Keratinocyte (primary cell): ENCODE measurements at regions not wholly inside any gene's neighbourhood (a gene's known extent, or its start where the extent isn't known, plus 50 kb on each side); places are given as distances from the start of the nearest gene placed in this dataset.

Source experiments
- DNase-seq: peaks from one replicate; pipeline ENCODE4 v3.0.0-alpha.2; 2011; ENCODE audit warnings: low read depth, missing footprints, low spot score
- FAIRE-seq: peaks from 2 replicates; lab custom pipeline; 2011; peaks lifted over from hg19 to GRCh38; lab: Jason Lieb, UNC
- H2AFZ ChIP-seq: 2 replicates; pipeline ENCODE4 v1.6.0; 2012; ENCODE audit warnings: low read length, control low read depth, inconsistent platforms; ENCODE audit not compliant: control insufficient read depth
- H3K27ac ChIP-seq: 2 replicates; pipeline ENCODE4 v1.5.1; 2011; ENCODE audit warnings: low read length; ENCODE audit not compliant: control insufficient read depth, insufficient read depth
- H3K27me3 ChIP-seq: 3 replicates; pipeline ENCODE4 v1.6.0; 2011; ENCODE audit warnings: low read length; ENCODE audit not compliant: control insufficient read depth, insufficient read depth; ENCODE audit errors: extremely low read depth
- H3K36me3 ChIP-seq, 2 experiments: 2 replicates in 1 of 2; 3 replicates in 1 of 2; pipeline ENCODE4 v1.5.1; 2011; ENCODE audit warnings: low read length in 2 of 2, mild to moderate bottlenecking in 1 of 2; ENCODE audit not compliant: control insufficient read depth in 2 of 2, insufficient read depth in 2 of 2; ENCODE audit errors: extremely low read depth in 1 of 2
- H3K4me1 ChIP-seq: 3 replicates; pipeline ENCODE4 v1.5.1; 2011; ENCODE audit warnings: low read length; ENCODE audit not compliant: control insufficient read depth, insufficient read depth; ENCODE audit errors: extremely low read depth
- H3K4me2 ChIP-seq: 3 replicates; pipeline ENCODE4 v1.6.0; 2011; ENCODE audit warnings: low read depth, low read length; ENCODE audit not compliant: control insufficient read depth, insufficient read depth; ENCODE audit errors: extremely low read depth
- H3K4me3 ChIP-seq, 3 experiments: fragments of 200-600 bp in 1 of 3; sonication (generic) in 1 of 3; 2 replicates in 2 of 3; 3 replicates in 1 of 3; pipeline ENCODE4 v1.5.1; 2011 to 2016; ENCODE audit warnings: low read length in 3 of 3, mild to moderate bottlenecking in 3 of 3, control low read depth in 2 of 3, inconsistent platforms in 1 of 3, low read depth in 1 of 3, mixed read lengths in 1 of 3, mixed run types in 1 of 3, moderate library complexity in 1 of 3; ENCODE audit not compliant: control insufficient read depth in 2 of 3, insufficient read depth in 2 of 3; ENCODE audit errors: extremely low read depth in 1 of 3
- H3K79me2 ChIP-seq: 2 replicates; pipeline ENCODE4 v1.6.0; 2012; ENCODE audit warnings: low read length; ENCODE audit not compliant: control insufficient read depth, insufficient read depth
- H3K9ac ChIP-seq: 3 replicates; pipeline ENCODE4 v1.6.0; 2011; ENCODE audit warnings: low read length; ENCODE audit not compliant: control insufficient read depth, insufficient read depth; ENCODE audit errors: extremely low read depth
- H3K9me1 ChIP-seq: 3 replicates; pipeline ENCODE4 v1.6.0; 2011; ENCODE audit warnings: low read length; ENCODE audit not compliant: control insufficient read depth, insufficient read depth; ENCODE audit errors: extremely low read depth
- H3K9me3 ChIP-seq: 2 replicates; pipeline ENCODE4 v1.5.1; 2012; ENCODE audit warnings: low read depth, low read length; ENCODE audit not compliant: control insufficient read depth
- H4K20me1 ChIP-seq: 3 replicates; pipeline ENCODE4 v1.6.0; 2011; ENCODE audit warnings: low read length; ENCODE audit not compliant: control insufficient read depth, insufficient read depth; ENCODE audit errors: extremely low read depth
- EZH2 ChIP-seq: IDR thresholded peaks from one replicate; pipeline ENCODE4 v1.6.1; 2012; ENCODE audit warnings: inconsistent platforms, mild to moderate bottlenecking, low read length, moderate library complexity
- dilution Hi-C: fragments of 300-500 bp; cut with MboI; formaldehyde crosslinking; loops from one replicate; pipeline ENCODE4 v1.7.0; 2020; ENCODE audit warnings: low sequenced_read_pairs; ENCODE audit not compliant: extremely low pct_ligation_motif_present
- TF ChIP-seq, protein P1 (sequence below), 3 experiments: IDR thresholded peaks in 1 of 3; conservative IDR thresholded peaks in 1 of 3; optimal IDR thresholded peaks in 1 of 3; 2 replicates in 2 of 3; 3 replicates in 1 of 3; pipeline versions ENCODE3 to v1.5.1; 2011; ENCODE audit warnings: low read length in 3 of 3, mild to moderate bottlenecking in 3 of 3, moderate library complexity in 2 of 3, control low read depth in 1 of 3, inconsistent platforms in 1 of 3; ENCODE audit not compliant: insufficient read depth in 2 of 3; ENCODE audit errors: extremely low read depth in 1 of 3

DNA sequence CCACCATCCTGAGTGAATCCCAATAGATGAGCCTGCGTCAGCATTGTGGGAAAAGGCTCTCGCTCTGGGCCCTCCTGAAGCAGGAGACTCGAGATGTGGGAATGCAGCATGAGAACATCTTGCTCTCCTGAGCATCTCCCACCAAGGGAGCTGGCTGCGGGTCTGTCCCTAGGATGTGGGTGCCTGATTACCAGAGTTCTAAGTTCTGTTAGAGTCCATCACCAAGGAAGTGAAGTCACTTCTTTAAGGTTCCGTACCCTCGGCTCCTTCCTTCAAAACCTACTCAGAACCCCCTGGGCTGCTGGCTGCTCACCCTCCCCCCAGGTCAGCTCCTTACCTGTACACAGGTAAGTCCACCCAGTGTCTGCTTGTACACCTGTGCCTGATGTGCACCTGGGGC is 100.5 kb upstream of the IGLL5 start:
- TF ChIP-seq EZH2 = no peak
- TF ChIP-seq, protein P1, sequence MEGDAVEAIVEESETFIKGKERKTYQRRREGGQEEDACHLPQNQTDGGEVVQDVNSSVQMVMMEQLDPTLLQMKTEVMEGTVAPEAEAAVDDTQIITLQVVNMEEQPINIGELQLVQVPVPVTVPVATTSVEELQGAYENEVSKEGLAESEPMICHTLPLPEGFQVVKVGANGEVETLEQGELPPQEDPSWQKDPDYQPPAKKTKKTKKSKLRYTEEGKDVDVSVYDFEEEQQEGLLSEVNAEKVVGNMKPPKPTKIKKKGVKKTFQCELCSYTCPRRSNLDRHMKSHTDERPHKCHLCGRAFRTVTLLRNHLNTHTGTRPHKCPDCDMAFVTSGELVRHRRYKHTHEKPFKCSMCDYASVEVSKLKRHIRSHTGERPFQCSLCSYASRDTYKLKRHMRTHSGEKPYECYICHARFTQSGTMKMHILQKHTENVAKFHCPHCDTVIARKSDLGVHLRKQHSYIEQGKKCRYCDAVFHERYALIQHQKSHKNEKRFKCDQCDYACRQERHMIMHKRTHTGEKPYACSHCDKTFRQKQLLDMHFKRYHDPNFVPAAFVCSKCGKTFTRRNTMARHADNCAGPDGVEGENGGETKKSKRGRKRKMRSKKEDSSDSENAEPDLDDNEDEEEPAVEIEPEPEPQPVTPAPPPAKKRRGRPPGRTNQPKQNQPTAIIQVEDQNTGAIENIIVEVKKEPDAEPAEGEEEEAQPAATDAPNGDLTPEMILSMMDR (optimal IDR thresholded peaks at IDR 0.05 in 1 of 3, IDR thresholded peaks at IDR 0.05 in 1 of 3, conservative IDR thresholded peaks at IDR 0.05 in 1 of 3; ENCODE audit: extremely low read depth in 1 of 3, insufficient read depth in 2 of 3, low read length in 3 of 3) = no peak
- H3K27ac ChIP-seq = no peak overlapping the region
- dilution Hi-C loops = no loop called here
- H3K4me3 ChIP-seq = no peak overlapping the region
- H4K20me1 ChIP-seq = no peaks in the 10 kb centered on the region
- peaks cover 3% of the 10 kb centered on the region for H3K27me3 ChIP-seq
- no peaks in the 10 kb centered on the region for H3K9me1 ChIP-seq
- H2AFZ ChIP-seq = no peak overlapping the region
- H3K4me1 ChIP-seq = no peaks in the 10 kb centered on the region
- no peaks in the 10 kb centered on the region for H3K79me2 ChIP-seq
- DNase-seq (no peak), FAIRE-seq (no peak)
- H3K9me3 ChIP-seq = no peaks in the 10 kb centered on the region
- no peak overlapping the region for H3K4me2 ChIP-seq
- H3K9ac ChIP-seq = no peak overlapping the region
- H3K36me3 ChIP-seq = no peaks in the 10 kb centered on the region

DNA sequence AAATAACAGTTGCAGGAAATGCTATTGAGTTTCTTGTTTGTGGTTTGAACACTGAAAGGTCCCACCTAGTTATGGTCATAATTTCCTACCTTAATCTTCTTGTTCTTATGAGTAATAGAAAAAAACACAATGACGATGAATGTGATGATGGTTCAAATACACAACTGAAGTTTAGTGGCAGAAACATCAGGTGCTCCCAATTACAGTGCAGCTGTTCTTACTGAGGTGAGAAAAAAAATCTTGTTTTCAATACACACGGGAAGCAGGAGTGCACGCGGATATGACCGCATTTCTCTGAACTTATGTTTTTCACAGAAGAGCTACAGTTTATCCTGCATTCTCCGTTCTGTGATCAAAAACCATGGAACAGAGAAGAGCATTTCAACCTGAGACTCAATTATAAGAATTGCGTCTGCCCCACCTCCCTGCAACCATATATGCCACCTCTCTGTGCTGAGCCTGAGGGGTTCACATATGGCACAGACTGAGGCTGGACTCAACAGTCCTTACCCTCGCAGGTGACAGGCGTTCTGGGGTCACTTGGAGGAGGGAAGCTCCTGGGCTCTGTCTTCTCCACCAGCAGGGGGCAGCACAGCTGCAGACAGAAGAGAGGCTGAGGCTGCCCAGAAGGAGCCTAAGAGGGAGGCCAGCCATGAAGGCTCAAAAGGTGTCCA is 99.7 kb upstream of the IGLL5 start:
- no peak overlapping the region for H3K4me3 ChIP-seq
- H2AFZ ChIP-seq = no peak overlapping the region
- no peak for FAIRE-seq
- H3K27me3 ChIP-seq = peaks cover 3% of the 10 kb centered on the region
- H3K27ac ChIP-seq = no peak overlapping the region
- H3K9me1 ChIP-seq = no peaks in the 10 kb centered on the region
- H4K20me1 ChIP-seq = no peaks in the 10 kb centered on the region
- no peak overlapping the region for H3K4me2 ChIP-seq
- dilution Hi-C loops = no loop called here
- no peak for DNase-seq
- H3K9ac ChIP-seq = no peak overlapping the region
- TF ChIP-seq EZH2 = no peak
- TF ChIP-seq, protein P1 (optimal IDR thresholded peaks at IDR 0.05 in 1 of 3, IDR thresholded peaks at IDR 0.05 in 1 of 3, conservative IDR thresholded peaks at IDR 0.05 in 1 of 3; ENCODE audit: extremely low read depth in 1 of 3, insufficient read depth in 2 of 3, low read length in 3 of 3) = peak; percentile 74 to 95 (median 89)
- no peaks in the 10 kb centered on the region for H3K36me3 ChIP-seq
- no peaks in the 10 kb centered on the region for H3K4me1 ChIP-seq
- no peaks in the 10 kb centered on the region for H3K9me3 ChIP-seq
- no peaks in the 10 kb centered on the region for H3K79me2 ChIP-seq
